Smooth muscle cell (in vitro differentiated cells): ENCODE measurements at regions not wholly inside any gene's neighbourhood (a gene's known extent, or its start where the extent isn't known, plus 50 kb on each side); places are given as distances from the start of the nearest gene placed in this dataset.
A peak's percentile ranks its signal among the peaks of the same experiment; 100 is the strongest.

ENCODE experiments used
- DNase-seq: peaks from one replicate; lab custom pipeline; 2025; ENCODE audit not compliant: unreplicated experiment; lab: John Stamatoyannopoulos, UW
- H2AFZ ChIP-seq: fragments of 200-600 bp; sonication (generic); 2 replicates; pipeline ENCODE4 v1.6.0; 2016; ENCODE audit warnings: antibody characterized with exemption, low read depth, mild to moderate bottlenecking
- H3F3A ChIP-seq: fragments of 200-600 bp; sonication (generic); 2 replicates; pipeline ENCODE4 v1.6.0; 2017; ENCODE audit warnings: antibody characterized with exemption, low read depth
- H3K27ac ChIP-seq: fragments of 200-600 bp; sonication (generic); 2 replicates; pipeline ENCODE4 v1.5.1; 2016; ENCODE audit warnings: low read depth, mild to moderate bottlenecking
- H3K27me3 ChIP-seq: fragments of 200-600 bp; sonication (generic); 2 replicates; pipeline ENCODE4 v1.6.1; 2016; ENCODE audit warnings: low read depth, mild to moderate bottlenecking
- H3K36me3 ChIP-seq: fragments of 200-600 bp; sonication (generic); 2 replicates; pipeline ENCODE4 v1.5.1; 2016; ENCODE audit warnings: low read depth
- H3K4me1 ChIP-seq: fragments of 200-600 bp; sonication (generic); 2 replicates; pipeline ENCODE4 v1.5.1; 2016; ENCODE audit warnings: low read depth
- H3K4me2 ChIP-seq: fragments of 200-600 bp; sonication (generic); 2 replicates; pipeline ENCODE4 v1.6.0; 2016; ENCODE audit warnings: mild to moderate bottlenecking
- H3K4me3 ChIP-seq: fragments of 200-600 bp; sonication (generic); 2 replicates; pipeline ENCODE4 v1.5.1; 2016; ENCODE audit warnings: mild to moderate bottlenecking
- H3K79me2 ChIP-seq: fragments of 200-600 bp; sonication (generic); 2 replicates; pipeline ENCODE4 v1.6.0; 2016; ENCODE audit warnings: low read depth, mild to moderate bottlenecking
- H3K9ac ChIP-seq: fragments of 200-600 bp; sonication (generic); 2 replicates; pipeline ENCODE4 v1.6.0; 2016; ENCODE audit warnings: low read depth
- H3K9me3 ChIP-seq: fragments of 200-600 bp; sonication (generic); replicated peaks from 2 replicates; pipeline ENCODE4 v1.5.1; 2016; ENCODE audit warnings: low read depth
- H4K20me1 ChIP-seq: fragments of 200-600 bp; sonication (generic); 2 replicates; pipeline ENCODE4 v1.6.0; 2016; ENCODE audit warnings: low read depth
- WGBS: methylation state at CpG from one replicate; pipeline ENCODE4 v1.1.7; 2016; ENCODE audit warnings: low lambda C conversion rate; 5-methylcytosine and 5-hydroxymethylcytosine counted together
- TF ChIP-seq, protein P1 (sequence below): fragments of 200-600 bp; sonication (generic); IDR thresholded peaks from 2 replicates; pipeline ENCODE4 v1.5.1; 2017; ENCODE audit warnings: borderline replicate concordance, mild to moderate bottlenecking, antibody characterized with exemption; ENCODE audit not compliant: insufficient read depth, poor library complexity, severe bottlenecking

DNA sequence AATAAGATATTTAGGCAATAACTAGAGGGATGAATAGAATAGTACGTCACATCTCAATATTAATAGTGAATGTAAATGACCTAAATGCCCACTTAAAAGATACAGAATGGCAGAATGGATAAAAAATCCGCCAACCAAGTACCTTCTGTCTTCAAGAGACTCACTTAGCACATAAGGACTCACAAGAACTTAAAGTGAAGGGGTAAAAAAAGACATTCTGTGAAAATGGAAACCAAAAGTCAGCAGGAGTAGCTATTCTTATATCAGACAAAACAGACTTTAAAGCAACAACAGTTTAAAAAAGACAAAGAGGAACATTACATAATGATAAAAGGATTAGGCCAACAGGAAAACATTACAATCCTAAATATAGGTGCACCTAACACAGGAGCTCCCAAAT, 56.7 kb upstream of the DSC1 start:
- Histone ChIP-seq H3K4me3 (no peak overlapping the region), H3K4me1 (peaks cover 2% of the 10 kb centered on the region), H3K9ac (no peak overlapping the region), H3K27ac (no peak overlapping the region), H3K9me3 (peaks cover 6% of the 10 kb centered on the region), H3K4me2 (no peak overlapping the region), H3K36me3 (no peaks in the 10 kb centered on the region), H2AFZ (no peak overlapping the region), H3K27me3 (no peaks in the 10 kb centered on the region), H3K79me2 (no peaks in the 10 kb centered on the region), H4K20me1 (no peaks in the 10 kb centered on the region), H3F3A (no peaks in the 10 kb centered on the region)
- TF ChIP-seq, protein P1, sequence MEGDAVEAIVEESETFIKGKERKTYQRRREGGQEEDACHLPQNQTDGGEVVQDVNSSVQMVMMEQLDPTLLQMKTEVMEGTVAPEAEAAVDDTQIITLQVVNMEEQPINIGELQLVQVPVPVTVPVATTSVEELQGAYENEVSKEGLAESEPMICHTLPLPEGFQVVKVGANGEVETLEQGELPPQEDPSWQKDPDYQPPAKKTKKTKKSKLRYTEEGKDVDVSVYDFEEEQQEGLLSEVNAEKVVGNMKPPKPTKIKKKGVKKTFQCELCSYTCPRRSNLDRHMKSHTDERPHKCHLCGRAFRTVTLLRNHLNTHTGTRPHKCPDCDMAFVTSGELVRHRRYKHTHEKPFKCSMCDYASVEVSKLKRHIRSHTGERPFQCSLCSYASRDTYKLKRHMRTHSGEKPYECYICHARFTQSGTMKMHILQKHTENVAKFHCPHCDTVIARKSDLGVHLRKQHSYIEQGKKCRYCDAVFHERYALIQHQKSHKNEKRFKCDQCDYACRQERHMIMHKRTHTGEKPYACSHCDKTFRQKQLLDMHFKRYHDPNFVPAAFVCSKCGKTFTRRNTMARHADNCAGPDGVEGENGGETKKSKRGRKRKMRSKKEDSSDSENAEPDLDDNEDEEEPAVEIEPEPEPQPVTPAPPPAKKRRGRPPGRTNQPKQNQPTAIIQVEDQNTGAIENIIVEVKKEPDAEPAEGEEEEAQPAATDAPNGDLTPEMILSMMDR, result no peak
- no peak for DNase-seq
- WGBS, result 95% methylated on average over 2 of the region's 2 CpGs

DNA sequence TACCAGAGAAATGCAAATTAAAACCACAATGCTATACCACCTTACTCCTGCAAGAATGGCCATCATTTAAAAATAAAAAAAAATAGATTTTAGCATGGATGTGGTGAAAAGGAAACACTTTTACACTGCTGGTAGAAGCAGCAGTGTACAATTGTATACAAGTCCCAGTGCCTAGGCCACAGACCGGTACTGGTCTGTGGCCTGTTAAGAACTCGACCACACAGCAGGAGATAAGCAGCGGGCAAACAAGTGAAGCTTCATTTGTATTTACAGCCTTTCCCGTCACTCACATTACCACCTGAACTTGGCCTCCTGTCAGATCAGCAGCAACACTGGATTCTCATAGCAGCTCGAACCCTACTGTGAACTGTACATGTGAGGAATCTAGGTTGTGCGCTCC, 60.7 kb upstream of the DSC1 start:
- no peak for DNase-seq
- WGBS, result 90% methylated on average over 6 of the region's 6 CpGs
- H3K4me2 ChIP-seq, result no peak overlapping the region
- H3K9ac ChIP-seq, result no peak overlapping the region
- H3K27me3 ChIP-seq, result no peaks in the 10 kb centered on the region
- H3K4me3 ChIP-seq, result no peak overlapping the region
- H3K79me2 ChIP-seq, result no peaks in the 10 kb centered on the region
- no peaks in the 10 kb centered on the region for H3F3A ChIP-seq
- TF ChIP-seq, protein P1, result no peak
- no peak overlapping the region for H3K27ac ChIP-seq
- H4K20me1 ChIP-seq, result no peaks in the 10 kb centered on the region
- no peaks in the 10 kb centered on the region for H3K36me3 ChIP-seq
- H3K9me3 ChIP-seq, result peaks cover 4% of the 10 kb centered on the region
- H3K4me1 ChIP-seq, result peaks cover 14% of the 10 kb centered on the region
- no peak overlapping the region for H2AFZ ChIP-seq

DNA sequence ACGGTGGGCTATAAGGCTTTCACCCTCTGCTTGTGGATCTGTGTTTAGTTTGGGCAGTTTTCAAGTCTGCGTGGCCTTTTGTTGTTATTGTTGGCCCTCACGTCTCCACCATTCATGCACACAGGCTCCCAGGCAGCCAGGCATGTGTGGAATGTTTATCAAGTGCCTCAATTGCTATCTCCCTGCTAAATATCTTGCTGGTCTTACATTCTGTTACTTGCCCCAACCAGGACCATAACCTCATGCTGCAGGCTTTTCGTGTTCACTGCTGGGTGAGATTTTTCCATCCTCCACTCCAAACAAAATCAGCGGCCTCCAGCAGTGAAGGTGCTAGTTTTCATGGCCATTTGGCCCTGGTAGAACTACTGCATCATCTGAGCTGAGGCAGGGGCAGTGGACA, 63.0 kb upstream of the DSC1 start:
- H3K4me1 ChIP-seq, result peaks cover 14% of the 10 kb centered on the region
- no peaks in the 10 kb centered on the region for H3K36me3 ChIP-seq
- no peak for DNase-seq
- no peak overlapping the region for H3K4me3 ChIP-seq
- WGBS, result 16% methylated on average over 5 of the region's 5 CpGs
- TF ChIP-seq, protein P1, result no peak
- H3K4me2 ChIP-seq, result peak overlapping the region; percentile 9
- H3K9me3 ChIP-seq, result no peaks in the 10 kb centered on the region
- no peaks in the 10 kb centered on the region for H4K20me1 ChIP-seq
- H3K9ac ChIP-seq, result no peak overlapping the region
- no peaks in the 10 kb centered on the region for H3K27me3 ChIP-seq
- H3K79me2 ChIP-seq, result no peaks in the 10 kb centered on the region
- H2AFZ ChIP-seq, result peak overlapping the region; percentile 50
- H3K27ac ChIP-seq, result no peak overlapping the region
- no peaks in the 10 kb centered on the region for H3F3A ChIP-seq

DNA sequence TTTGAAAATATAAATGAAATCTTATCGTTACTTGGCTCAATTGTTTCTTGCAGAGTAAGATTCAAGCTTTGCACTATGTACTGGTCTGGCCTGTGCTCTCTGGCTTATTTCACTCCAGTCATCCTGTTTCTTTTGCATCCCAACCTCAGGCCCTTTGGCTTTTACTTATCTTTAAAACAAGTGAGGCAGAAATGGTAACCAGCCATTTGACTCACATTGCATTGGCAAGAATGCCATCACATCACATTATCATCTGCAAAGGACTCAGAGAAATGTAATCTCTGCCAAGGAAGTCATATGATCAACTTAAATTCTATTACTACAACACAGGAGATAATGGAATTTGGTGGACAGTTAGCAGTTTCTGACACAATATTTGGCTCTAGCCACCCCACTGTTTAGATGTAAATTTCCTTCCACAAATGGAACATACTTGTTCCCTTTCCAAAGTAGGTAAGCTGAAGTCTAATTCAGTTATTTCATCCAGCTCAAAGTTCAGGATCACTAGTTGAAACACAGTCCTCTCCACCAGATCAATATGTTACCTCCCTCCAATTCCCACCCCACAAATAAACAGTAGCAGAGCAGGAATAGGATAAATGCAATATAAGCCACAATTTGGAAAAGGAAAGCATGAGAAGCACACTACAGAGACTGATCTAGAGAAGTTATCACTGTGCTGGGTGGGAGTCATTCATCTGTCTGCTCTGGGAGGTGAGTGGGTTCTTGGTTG, 65.0 kb upstream of the DSC1 start:
- Histone ChIP-seq H3K9me3 (no peaks in the 10 kb centered on the region), H3K4me2 (no peak overlapping the region), H3F3A (no peaks in the 10 kb centered on the region), H3K4me3 (no peak overlapping the region), H3K27me3 (no peaks in the 10 kb centered on the region), H3K36me3 (no peaks in the 10 kb centered on the region), H3K79me2 (no peaks in the 10 kb centered on the region), H3K27ac (no peak overlapping the region), H3K4me1 (peaks cover 14% of the 10 kb centered on the region), H3K9ac (no peak overlapping the region), H4K20me1 (no peaks in the 10 kb centered on the region), H2AFZ (no peak overlapping the region)
- DNase-seq, result no peak
- 100% methylated on average over 1 of the region's 1 CpG for WGBS
- TF ChIP-seq, protein P1, result no peak
